Astrocyte of the spinal cord (primary cell): ENCODE measurements at regions not wholly inside any gene's neighbourhood (a gene's known extent, or its start where the extent isn't known, plus 50 kb on each side); places are given as distances from the start of the nearest gene placed in this dataset.
"Not testable (repeated sequence)": the region's sequence is repeated elsewhere in the genome, so short reads cannot be mapped to it uniquely, and the experiment has no call there.

Source experiments
- DNase-seq: peaks from one replicate; pipeline ENCODE4 v3.0.0; 2011; ENCODE audit warnings: low read depth, low spot score
- H3K4me3 ChIP-seq: 2 replicates; pipeline ENCODE4 v1.5.1; 2011; ENCODE audit warnings: low read depth, mild to moderate bottlenecking, low read length, moderate library complexity
- in situ Hi-C: cut with HindIII; loops from 2 replicates; pipeline ENCODE4 v1.10.0; 2017; ENCODE audit warnings: low sequenced_read_pairs
- TF ChIP-seq, protein P1 (sequence below): IDR thresholded peaks from 2 replicates; pipeline ENCODE4 v1.5.1; 2012; ENCODE audit warnings: low read depth, mild to moderate bottlenecking, low read length, inconsistent platforms

DNA sequence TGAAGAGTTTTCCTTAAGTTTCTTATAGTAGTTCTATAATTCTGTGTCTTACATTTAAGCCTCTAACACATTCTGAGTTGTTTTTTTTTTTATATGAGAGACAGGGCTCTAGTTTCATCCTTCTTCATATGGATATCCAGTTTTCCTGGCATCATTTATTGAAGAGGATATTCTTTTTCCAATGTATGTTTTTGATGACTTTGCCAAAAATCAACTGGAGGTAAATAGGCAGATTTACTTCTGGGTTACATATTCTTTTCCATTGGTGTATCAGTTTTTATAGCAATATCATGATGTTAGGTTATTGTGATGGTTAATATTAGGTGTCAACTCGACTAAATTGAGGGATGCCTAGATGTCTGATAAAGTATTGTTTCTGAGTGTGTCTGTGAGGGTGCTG, 650.7 kb upstream of the GRID2 start:
- H3K4me3 ChIP-seq: no peak overlapping the region
- in situ Hi-C loops: no loop called here
- no peak for DNase-seq
- TF ChIP-seq, protein P1, sequence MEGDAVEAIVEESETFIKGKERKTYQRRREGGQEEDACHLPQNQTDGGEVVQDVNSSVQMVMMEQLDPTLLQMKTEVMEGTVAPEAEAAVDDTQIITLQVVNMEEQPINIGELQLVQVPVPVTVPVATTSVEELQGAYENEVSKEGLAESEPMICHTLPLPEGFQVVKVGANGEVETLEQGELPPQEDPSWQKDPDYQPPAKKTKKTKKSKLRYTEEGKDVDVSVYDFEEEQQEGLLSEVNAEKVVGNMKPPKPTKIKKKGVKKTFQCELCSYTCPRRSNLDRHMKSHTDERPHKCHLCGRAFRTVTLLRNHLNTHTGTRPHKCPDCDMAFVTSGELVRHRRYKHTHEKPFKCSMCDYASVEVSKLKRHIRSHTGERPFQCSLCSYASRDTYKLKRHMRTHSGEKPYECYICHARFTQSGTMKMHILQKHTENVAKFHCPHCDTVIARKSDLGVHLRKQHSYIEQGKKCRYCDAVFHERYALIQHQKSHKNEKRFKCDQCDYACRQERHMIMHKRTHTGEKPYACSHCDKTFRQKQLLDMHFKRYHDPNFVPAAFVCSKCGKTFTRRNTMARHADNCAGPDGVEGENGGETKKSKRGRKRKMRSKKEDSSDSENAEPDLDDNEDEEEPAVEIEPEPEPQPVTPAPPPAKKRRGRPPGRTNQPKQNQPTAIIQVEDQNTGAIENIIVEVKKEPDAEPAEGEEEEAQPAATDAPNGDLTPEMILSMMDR: no peak

DNA sequence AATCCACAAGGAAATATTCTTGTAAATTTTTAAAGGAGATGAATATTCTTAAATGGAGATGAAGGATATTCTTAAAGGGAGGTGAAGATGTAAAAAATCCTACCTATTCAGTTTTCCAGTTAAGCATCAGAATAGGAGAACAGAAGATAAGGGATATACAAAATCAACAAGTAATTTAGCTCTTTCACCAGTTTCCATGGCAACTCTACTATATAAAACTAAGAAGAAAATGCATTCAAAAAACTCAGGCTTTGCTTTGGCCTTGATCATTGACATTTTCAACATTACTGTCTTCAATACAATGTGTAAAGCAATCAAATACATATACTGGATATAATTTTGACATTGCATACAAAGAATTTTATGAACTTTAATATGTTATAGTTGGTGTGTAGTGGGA, 622.7 kb upstream of the GRID2 start:
- TF ChIP-seq, protein P1: no peak
- DNase-seq: no peak
- in situ Hi-C loops: no loop called here
- H3K4me3 ChIP-seq: no peak overlapping the region

DNA sequence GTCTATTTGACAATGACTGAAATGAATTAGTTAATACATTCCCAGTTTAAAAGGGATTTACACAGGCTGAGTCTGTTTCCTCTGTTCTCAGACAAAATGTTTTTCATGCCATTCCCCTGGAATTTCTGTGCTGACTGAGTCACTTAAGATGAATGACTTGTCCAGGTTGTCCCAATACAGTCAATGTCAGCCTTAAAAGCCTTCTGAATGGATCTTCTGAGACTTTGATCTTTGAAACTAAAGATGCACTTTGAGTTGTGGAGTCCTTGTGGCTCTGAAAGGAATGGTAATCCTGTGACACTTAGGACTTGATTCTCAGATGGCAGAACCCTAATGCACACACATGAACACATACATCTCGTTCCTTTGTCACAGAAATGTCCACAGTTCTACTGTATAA, 622.2 kb upstream of the GRID2 start:
- TF ChIP-seq, protein P1: no peak
- no peak overlapping the region for H3K4me3 ChIP-seq
- DNase-seq: peak; percentile 1
- in situ Hi-C loops: no loop called here

DNA sequence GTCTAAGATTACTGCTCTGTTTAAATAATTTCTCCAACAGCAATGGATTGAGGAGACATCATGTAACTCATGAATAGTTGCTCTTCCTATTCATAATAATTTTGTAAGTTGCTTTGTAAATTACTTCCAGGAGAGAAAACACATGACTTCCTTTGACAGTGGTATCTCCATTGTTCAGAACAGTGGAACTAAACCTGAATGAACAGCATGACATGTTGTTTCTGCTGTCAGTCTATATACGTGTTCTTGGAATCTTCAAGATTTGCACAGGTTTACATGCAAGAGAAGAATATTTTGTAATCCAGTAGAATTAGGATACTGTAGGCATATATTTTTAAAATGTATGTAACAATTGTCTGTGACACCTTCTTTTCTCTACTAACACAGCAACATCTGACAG, 618.8 kb upstream of the GRID2 start:
- TF ChIP-seq, protein P1: no peak
- in situ Hi-C loops: no loop called here
- no peak for DNase-seq
- no peak overlapping the region for H3K4me3 ChIP-seq

DNA sequence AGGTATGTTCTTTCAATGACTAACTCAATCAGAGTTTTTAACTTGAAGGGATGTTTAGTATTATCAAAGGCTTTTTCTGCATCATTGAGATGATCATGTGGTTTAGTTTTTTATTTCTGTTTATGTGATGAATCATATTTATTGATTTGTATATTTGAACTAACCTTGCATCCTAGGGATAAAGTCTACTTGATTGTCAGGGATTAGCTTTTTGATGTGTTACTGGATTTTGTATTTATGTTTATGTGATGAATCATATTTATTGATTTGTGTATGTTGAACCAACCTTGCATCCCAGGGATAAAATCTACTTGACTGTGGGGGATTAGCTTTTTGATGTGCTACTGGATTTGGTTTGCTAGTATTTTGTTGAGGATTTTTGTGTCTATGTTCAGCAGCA, 615.4 kb upstream of the GRID2 start:
- no peak overlapping the region for H3K4me3 ChIP-seq
- TF ChIP-seq, protein P1: no peak
- DNase-seq: no peak
- in situ Hi-C loops: no loop called here

DNA sequence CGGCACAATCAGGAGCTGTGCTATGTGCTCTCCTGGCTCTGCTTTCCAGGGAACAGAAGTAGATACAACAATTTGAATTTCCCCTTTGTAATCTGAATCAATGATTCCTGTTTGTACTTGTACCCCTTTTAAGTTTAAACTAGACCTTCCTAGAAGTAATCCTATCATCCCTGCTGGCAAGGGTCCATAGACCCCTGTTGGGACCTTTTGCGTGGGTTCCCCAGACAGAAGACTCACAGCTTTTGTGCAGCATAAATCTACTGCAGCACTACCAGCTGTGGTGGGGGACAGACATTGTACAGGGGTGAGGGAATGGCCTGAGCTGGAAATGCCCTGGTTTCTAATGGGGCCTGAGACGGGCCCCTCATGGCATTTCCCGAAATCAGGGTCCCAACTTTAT, 604.1 kb upstream of the GRID2 start:
- in situ Hi-C loops, DNase-seq: not testable (repeated sequence)

DNA sequence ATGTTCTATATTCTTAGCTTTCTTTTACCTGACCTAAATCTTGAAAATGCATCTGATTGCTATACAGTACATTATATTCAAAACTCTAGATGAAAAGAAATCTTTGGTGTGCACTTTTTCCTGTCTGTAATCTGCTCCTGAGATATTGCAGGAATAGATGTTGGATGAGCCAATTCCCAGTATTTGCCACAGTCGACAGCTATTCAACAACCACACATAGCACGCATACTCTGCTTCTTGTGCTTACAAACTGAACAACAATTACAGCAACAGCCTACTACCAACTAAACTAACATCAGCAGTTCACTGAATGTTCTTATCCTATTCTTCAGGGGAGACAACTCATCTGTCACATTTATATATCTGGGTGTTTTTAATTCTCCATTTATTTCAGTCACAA, 573.9 kb upstream of the GRID2 start:
- no peak for DNase-seq
- TF ChIP-seq, protein P1: no peak
- in situ Hi-C loops: no loop called here
- H3K4me3 ChIP-seq: no peak overlapping the region

More for the DNA sequence above, 604.1 kb upstream of the GRID2 start:
- H3K4me3 ChIP-seq: not testable (repeated sequence)
